A673 (cell line): ENCODE measurements at regions not wholly inside any gene's neighbourhood (a gene's known extent, or its start where the extent isn't known, plus 50 kb on each side); places are given as distances from the start of the nearest gene placed in this dataset.

Source experiments
- CTCF ChIP-seq: fragments of 300-800, 200-600 bp; sonication (generic); conservative IDR thresholded peaks from 2 replicates; pipeline ENCODE4 v1.5.1; 2017; ENCODE audit warnings: low read depth, mild to moderate bottlenecking, antibody characterized with exemption, low read length, moderate library complexity, mixed read lengths
- EZH2 ChIP-seq: fragments of 200-600 bp; sonication (generic); IDR thresholded peaks from 2 replicates; pipeline ENCODE4 v1.6.1; 2017; ENCODE audit warnings: borderline replicate concordance, low read depth, mild to moderate bottlenecking, mixed read lengths, antibody characterized with exemption, low read length; ENCODE audit not compliant: poor library complexity, severe bottlenecking

GRCh38 chr17:22695228-22695619, 1002.9 kb downstream of the KCNJ18 start:
- TF ChIP-seq CTCF (no peak), EZH2 (no peak)
